PC-3 (cell line): ENCODE measurements at regions not wholly inside any gene's neighbourhood (a gene's known extent, or its start where the extent isn't known, plus 50 kb on each side); places are given as distances from the start of the nearest gene placed in this dataset.

ENCODE experiments used
- EZH2 ChIP-seq: fragments of 300-600 bp; sonication (generic); IDR thresholded peaks from one replicate; pipeline ENCODE4 v1.6.1; 2017; ENCODE audit warnings: antibody characterized with exemption, mild to moderate bottlenecking, low read length; ENCODE audit not compliant: unreplicated experiment
- TF ChIP-seq, protein P1 (sequence below): fragments of 300-600 bp; sonication (generic); conservative IDR thresholded peaks from 2 replicates; pipeline ENCODE4 v1.5.1; 2017; ENCODE audit warnings: antibody characterized with exemption, low read depth, mild to moderate bottlenecking, low read length

DNA sequence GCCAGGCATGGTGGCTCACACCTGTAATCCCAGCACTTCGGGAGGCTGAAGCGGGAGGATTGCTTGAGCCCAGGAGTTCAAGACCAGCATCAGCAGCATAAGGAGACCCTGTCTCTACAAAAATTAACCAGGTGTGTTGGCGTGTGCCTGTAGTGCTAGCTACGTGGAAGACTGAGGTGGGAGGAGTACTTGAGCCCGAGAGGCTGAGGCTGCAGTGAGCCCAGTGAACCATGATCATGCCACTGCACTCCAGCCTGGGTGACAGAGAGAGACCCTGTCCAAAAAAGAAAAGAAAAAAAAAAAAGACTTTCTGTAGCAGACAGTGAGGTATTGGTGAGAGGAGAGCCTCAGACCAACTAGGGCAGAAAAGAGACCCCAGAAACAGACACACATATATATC, 263.8 kb downstream of the XXYLT1 start:
- TF ChIP-seq, protein P1, sequence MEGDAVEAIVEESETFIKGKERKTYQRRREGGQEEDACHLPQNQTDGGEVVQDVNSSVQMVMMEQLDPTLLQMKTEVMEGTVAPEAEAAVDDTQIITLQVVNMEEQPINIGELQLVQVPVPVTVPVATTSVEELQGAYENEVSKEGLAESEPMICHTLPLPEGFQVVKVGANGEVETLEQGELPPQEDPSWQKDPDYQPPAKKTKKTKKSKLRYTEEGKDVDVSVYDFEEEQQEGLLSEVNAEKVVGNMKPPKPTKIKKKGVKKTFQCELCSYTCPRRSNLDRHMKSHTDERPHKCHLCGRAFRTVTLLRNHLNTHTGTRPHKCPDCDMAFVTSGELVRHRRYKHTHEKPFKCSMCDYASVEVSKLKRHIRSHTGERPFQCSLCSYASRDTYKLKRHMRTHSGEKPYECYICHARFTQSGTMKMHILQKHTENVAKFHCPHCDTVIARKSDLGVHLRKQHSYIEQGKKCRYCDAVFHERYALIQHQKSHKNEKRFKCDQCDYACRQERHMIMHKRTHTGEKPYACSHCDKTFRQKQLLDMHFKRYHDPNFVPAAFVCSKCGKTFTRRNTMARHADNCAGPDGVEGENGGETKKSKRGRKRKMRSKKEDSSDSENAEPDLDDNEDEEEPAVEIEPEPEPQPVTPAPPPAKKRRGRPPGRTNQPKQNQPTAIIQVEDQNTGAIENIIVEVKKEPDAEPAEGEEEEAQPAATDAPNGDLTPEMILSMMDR: no peak
- TF ChIP-seq EZH2: no peak
